ENCODE measurements at regions not wholly inside any gene's neighbourhood (a gene's known extent, or its start where the extent isn't known, plus 50 kb on each side); places are given as distances from the start of the nearest gene placed in this dataset.

DNA sequence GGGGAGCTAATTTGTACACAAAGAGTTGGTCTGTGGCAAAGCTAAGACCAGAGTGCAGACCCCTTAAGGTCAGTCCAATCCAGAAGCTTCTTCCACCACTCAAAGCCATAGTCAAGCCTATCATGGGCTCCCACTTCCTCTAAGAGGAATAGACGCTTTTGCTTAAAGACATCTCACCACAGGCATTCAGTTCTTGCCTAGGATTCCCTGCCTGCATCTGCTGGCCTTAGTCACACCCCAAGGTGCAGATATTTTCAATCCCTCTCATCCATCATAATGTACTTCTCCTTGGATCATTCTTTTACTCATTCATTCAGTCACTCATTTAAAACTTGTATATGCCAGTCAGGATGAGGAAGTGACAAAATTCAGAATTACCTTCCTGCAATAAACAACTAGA, 179.6 kb upstream of the STT3B start (continued):
- TF ChIP-seq SALL1 (CRISPR knock-in tag; IDR thresholded peaks at IDR 0.05) (no peak), RFXAP (CRISPR knock-in tag; IDR thresholded peaks at IDR 0.05; ENCODE audit: borderline replicate concordance) (no peak), ZFP41 (CRISPR knock-in tag; IDR thresholded peaks at IDR 0.05; ENCODE audit: borderline replicate concordance) (no peak), IKZF4 (CRISPR knock-in tag; IDR thresholded peaks at IDR 0.05; ENCODE audit: borderline replicate concordance, low read depth, not compliant biosample characterization) (no peak), ZNF562 (CRISPR knock-in tag; IDR thresholded peaks at IDR 0.05; ENCODE audit: borderline replicate concordance) (no peak), NFKB2 (CRISPR knock-in tag; IDR thresholded peaks at IDR 0.05; ENCODE audit: borderline replicate concordance) (no peak), KDM5B (CRISPR knock-in tag; IDR thresholded peaks at IDR 0.05; ENCODE audit: borderline replicate concordance) (no peak), HNF4A (CRISPR knock-in tag; IDR thresholded peaks at IDR 0.05) (no peak), HOXA5 (CRISPR knock-in tag; IDR thresholded peaks at IDR 0.05) (no peak), ZMYM3 (CRISPR knock-in tag; IDR thresholded peaks at IDR 0.05) (no peak), TRIM24 (CRISPR knock-in tag; IDR thresholded peaks at IDR 0.05) (no peak)
- TF ChIP-seq, protein P1, sequence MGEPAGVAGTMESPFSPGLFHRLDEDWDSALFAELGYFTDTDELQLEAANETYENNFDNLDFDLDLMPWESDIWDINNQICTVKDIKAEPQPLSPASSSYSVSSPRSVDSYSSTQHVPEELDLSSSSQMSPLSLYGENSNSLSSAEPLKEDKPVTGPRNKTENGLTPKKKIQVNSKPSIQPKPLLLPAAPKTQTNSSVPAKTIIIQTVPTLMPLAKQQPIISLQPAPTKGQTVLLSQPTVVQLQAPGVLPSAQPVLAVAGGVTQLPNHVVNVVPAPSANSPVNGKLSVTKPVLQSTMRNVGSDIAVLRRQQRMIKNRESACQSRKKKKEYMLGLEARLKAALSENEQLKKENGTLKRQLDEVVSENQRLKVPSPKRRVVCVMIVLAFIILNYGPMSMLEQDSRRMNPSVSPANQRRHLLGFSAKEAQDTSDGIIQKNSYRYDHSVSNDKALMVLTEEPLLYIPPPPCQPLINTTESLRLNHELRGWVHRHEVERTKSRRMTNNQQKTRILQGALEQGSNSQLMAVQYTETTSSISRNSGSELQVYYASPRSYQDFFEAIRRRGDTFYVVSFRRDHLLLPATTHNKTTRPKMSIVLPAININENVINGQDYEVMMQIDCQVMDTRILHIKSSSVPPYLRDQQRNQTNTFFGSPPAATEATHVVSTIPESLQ (CRISPR knock-in tag; conservative IDR thresholded peaks at IDR 0.05) = no peak
- TF ChIP-seq, protein P2, sequence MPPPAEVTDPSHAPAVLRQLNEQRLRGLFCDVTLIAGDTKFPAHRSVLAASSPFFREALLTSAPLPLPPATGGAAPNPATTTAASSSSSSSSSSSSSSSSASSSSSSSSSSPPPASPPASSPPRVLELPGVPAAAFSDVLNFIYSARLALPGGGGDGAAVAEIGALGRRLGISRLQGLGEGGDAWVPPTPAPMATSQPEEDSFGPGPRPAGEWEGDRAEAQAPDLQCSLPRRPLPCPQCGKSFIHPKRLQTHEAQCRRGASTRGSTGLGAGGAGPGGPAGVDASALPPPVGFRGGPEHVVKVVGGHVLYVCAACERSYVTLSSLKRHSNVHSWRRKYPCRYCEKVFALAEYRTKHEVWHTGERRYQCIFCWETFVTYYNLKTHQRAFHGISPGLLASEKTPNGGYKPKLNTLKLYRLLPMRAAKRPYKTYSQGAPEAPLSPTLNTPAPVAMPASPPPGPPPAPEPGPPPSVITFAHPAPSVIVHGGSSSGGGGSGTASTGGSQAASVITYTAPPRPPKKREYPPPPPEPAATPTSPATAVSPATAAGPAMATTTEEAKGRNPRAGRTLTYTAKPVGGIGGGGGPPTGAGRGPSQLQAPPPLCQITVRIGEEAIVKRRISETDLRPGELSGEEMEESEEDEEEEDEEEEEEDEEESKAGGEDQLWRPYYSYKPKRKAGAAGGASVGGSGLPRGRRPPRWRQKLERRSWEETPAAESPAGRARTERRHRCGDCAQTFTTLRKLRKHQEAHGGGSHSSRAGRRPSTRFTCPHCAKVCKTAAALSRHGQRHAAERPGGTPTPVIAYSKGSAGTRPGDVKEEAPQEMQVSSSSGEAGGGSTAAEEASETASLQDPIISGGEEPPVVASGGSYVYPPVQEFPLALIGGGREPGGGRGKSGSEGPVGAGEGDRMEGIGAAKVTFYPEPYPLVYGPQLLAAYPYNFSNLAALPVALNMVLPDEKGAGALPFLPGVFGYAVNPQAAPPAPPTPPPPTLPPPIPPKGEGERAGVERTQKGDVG (CRISPR knock-in tag; IDR thresholded peaks at IDR 0.05; ENCODE audit: borderline replicate concordance) = no peak

All from HepG2 (cell line).